HCT116 (cell line): ENCODE measurements at regions not wholly inside any gene's neighbourhood (a gene's known extent, or its start where the extent isn't known, plus 50 kb on each side); places are given as distances from the start of the nearest gene placed in this dataset.

Experiments used
- ATAC-seq: fragments of 200-7000 bp; cut with Tn5 transposase; 2 replicates; pipeline ENCODE4 v1.9.1; 2020; ENCODE audit warnings: mild to moderate bottlenecking, moderate library complexity
- BruUV-seq: library from RNA; stranded (reverse); fragments of 400-500 nt; replicated peaks from 2 replicates; lab custom pipeline; 2021; lab: Mats Ljungman, UMichigan
- CTCF ChIA-PET: fragments of 300-600 bp; sonication (Branson Sonifier 250); formaldehyde crosslinking; loops from one replicate; lab custom pipeline; 2021; ENCODE audit warnings: antibody characterized with exemption; lab: Charles Lee
- POLR2A ChIA-PET: fragments of 300-600, 350-600 bp; sonication (Branson Sonifier 250); formaldehyde crosslinking; loops from one replicate; lab custom pipeline; 2021; ENCODE audit warnings: antibody characterized with exemption; lab: Charles Lee
- RAD21 ChIA-PET, 2 experiments: fragments of 300-600 bp; sonication (Branson Sonifier 250); formaldehyde crosslinking; loops; one replicate each; lab custom pipeline; 2023; ENCODE audit warnings: low total read pairs in 2 of 2; ENCODE audit not compliant: uncharacterized antibody in 2 of 2, unreplicated experiment in 2 of 2, low non-redundant PET in 1 of 2; lab: Charles Lee
- DNase-seq: peaks from one replicate; pipeline ENCODE4 v3.0.0-alpha.2; 2010; ENCODE audit warnings: low read depth, low spot score
- H2AFZ ChIP-seq: fragments of 200-600 bp; shearing (Covaris generic), sonication (generic); 2 replicates; pipeline ENCODE4 v1.6.1; 2017; ENCODE audit warnings: low read depth, mixed run types, mixed read lengths, antibody characterized with exemption, low read length; ENCODE audit not compliant: poor library complexity, severe bottlenecking
- H3K27ac ChIP-seq: 2 replicates; pipeline ENCODE4 v1.5.1; 2012; ENCODE audit warnings: low read depth, low read length
- H3K27me3 ChIP-seq: fragments of 200-600 bp; sonication (generic); 2 replicates; pipeline ENCODE4 v1.6.1; 2016; ENCODE audit warnings: mixed run types, low read length, mixed read lengths; ENCODE audit not compliant: insufficient read depth
- H3K36me3 ChIP-seq, 2 experiments: fragments of 200-500 bp in 1 of 2; fragments of 200-600 bp in 1 of 2; sonication (Bioruptor generic) in 1 of 2; sonication (generic) in 1 of 2; 2 replicates each; pipeline versions ENCODE4 v1.5.1 to v1.6.1; 2014 to 2016; ENCODE audit warnings: low read length in 2 of 2, inconsistent platforms in 1 of 2, mixed read lengths in 1 of 2, mixed run types in 1 of 2; ENCODE audit not compliant: insufficient read depth in 2 of 2, control insufficient read depth in 1 of 2
- H3K4me1 ChIP-seq, 2 experiments: fragments of 200-600 bp in 1 of 2; sonication (generic) in 1 of 2; 2 replicates each; pipeline versions ENCODE4 v1.5.1 to v1.6.1; 2012 to 2017; ENCODE audit warnings: low read length in 2 of 2, inconsistent platforms in 1 of 2, mild to moderate bottlenecking in 1 of 2, mixed read lengths in 1 of 2, mixed run types in 1 of 2, moderate library complexity in 1 of 2; ENCODE audit not compliant: insufficient read depth in 2 of 2, control insufficient read depth in 1 of 2
- H3K4me2 ChIP-seq: fragments of 200-600 bp; sonication (generic); 2 replicates; pipeline ENCODE4 v1.6.1; 2017; ENCODE audit warnings: mixed run types, low read length, mixed read lengths
- H3K4me3 ChIP-seq, 2 experiments: fragments of 200-600 bp in 1 of 2; sonication (generic) in 1 of 2; replicated peaks in 1 of 2; 2 replicates each; pipeline ENCODE4 v1.5.1; 2011 to 2016; ENCODE audit warnings: low read length in 2 of 2, control low read depth in 1 of 2, low read depth in 1 of 2, mild to moderate bottlenecking in 1 of 2, mixed read lengths in 1 of 2, mixed run types in 1 of 2
- H3K79me2 ChIP-seq: fragments of 200-600 bp; sonication (generic); 2 replicates; pipeline ENCODE4 v1.6.1; 2017; ENCODE audit warnings: mild to moderate bottlenecking, mixed run types, low read length, moderate library complexity, mixed read lengths; ENCODE audit not compliant: insufficient read depth
- H3K9ac ChIP-seq: fragments of 200-600 bp; sonication (generic); 2 replicates; pipeline ENCODE4 v1.6.1; 2016; ENCODE audit warnings: low read length, mixed read lengths
- H3K9me2 ChIP-seq: fragments of 200-600 bp; sonication (generic), shearing (Covaris generic); 2 replicates; pipeline ENCODE4 v1.6.1; 2017; ENCODE audit warnings: mixed run types, mild to moderate bottlenecking, moderate library complexity; ENCODE audit not compliant: insufficient read depth
- H3K9me3 ChIP-seq, 2 experiments: fragments of 200-500 bp in 1 of 2; fragments of 200-600 bp in 1 of 2; sonication (Bioruptor generic) in 1 of 2; sonication (generic) in 1 of 2; 2 replicates each; pipeline ENCODE4 v1.6.1; 2014 to 2017; ENCODE audit warnings: low read length in 2 of 2, mixed read lengths in 2 of 2, inconsistent platforms in 1 of 2, low read depth in 1 of 2, mild to moderate bottlenecking in 1 of 2, mixed run types in 1 of 2, moderate library complexity in 1 of 2; ENCODE audit not compliant: control insufficient read depth in 1 of 2, insufficient read depth in 1 of 2
- H4K20me1 ChIP-seq: fragments of 200-600 bp; sonication (generic), shearing (Covaris generic); 2 replicates; pipeline ENCODE4 v1.6.1; 2017; ENCODE audit warnings: mixed run types, mild to moderate bottlenecking, moderate library complexity; ENCODE audit not compliant: insufficient read depth
- EGR1 ChIP-seq: IDR thresholded peaks from 2 replicates; pipeline ENCODE4 v1.6.1; 2012; ENCODE audit warnings: low read depth
- EZH2 ChIP-seq: fragments of 200-600 bp; sonication (generic); IDR thresholded peaks from 2 replicates; pipeline ENCODE4 v1.6.1; 2017; ENCODE audit warnings: antibody characterized with exemption, mixed run types
- EZH2phosphoT487 ChIP-seq: fragments of 200-600 bp; IDR thresholded peaks from 2 replicates; pipeline ENCODE4 v1.6.1; 2018; ENCODE audit warnings: antibody characterized with exemption, borderline replicate concordance
- FOSL1 ChIP-seq: IDR thresholded peaks from 2 replicates; pipeline ENCODE4 v1.6.1; 2012; ENCODE audit warnings: low read depth
- POLR2AphosphoS5 ChIP-seq: IDR thresholded peaks from 2 replicates; pipeline ENCODE4 v1.6.1; 2011; ENCODE audit warnings: mild to moderate bottlenecking, low read depth, low read length, moderate library complexity
- SP1 ChIP-seq: IDR thresholded peaks from 2 replicates; pipeline ENCODE4 v1.6.1; 2012; ENCODE audit warnings: low read depth
- SRF ChIP-seq: IDR thresholded peaks from 2 replicates; pipeline ENCODE4 v1.6.1; 2012; ENCODE audit warnings: low read depth
- TCF7L2 ChIP-seq: IDR thresholded peaks from 2 replicates; pipeline ENCODE4 v1.7.0; 2011; ENCODE audit warnings: borderline replicate concordance, inconsistent platforms; ENCODE audit not compliant: insufficient read depth, insufficient read length; ENCODE audit errors: extremely low read depth
- YY1 ChIP-seq: IDR thresholded peaks from 2 replicates; pipeline ENCODE4 v1.6.1; 2011; ENCODE audit warnings: low read length, low read depth, moderate library complexity, mild to moderate bottlenecking; ENCODE audit not compliant: insufficient replicate concordance; ENCODE audit errors: extremely low read depth
- ZBTB33 ChIP-seq: IDR thresholded peaks from 2 replicates; pipeline ENCODE4 v1.6.1; 2011; ENCODE audit warnings: mild to moderate bottlenecking, low read length, moderate library complexity; ENCODE audit not compliant: insufficient replicate concordance; ENCODE audit errors: extremely low read depth
- intact Hi-C: fragments of 100-400 bp; cut with micrococcal nuclease; formaldehyde crosslinking; loops from 2 replicates; pipeline ENCODE4 v1.10.0; 2022

DNA sequence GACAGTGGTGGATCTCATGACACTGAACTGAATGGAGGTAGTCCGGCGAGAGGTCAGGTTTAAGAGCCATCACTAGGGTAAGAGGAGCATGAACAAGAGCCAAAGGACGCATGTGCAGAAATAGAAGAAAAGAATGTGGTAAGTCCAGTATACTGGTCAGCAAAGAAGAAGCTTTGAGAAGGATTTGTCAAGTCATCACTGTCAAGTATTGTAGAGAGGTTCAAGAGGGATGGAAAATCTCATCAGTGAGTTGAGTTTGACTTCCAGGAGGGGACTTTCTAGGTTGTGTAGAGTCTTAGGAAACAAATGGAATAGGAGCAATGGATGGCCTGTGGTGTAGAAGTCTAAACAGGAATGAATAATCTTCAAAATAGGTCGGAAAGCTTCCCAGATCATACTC, 161.8 kb downstream of the BTBD3 start (continued):
- TF ChIP-seq ZBTB33, result no peak
- TF ChIP-seq FOSL1, result no peak
- no peak for TF ChIP-seq EGR1

- H3K27ac ChIP-seq, result no peak overlapping the region
- TF ChIP-seq EZH2phosphoT487 (no peak), SRF (no peak), POLR2AphosphoS5 (no peak), SP1 (no peak), YY1 (no peak), TCF7L2 (no peak), EZH2 (no peak)
- no peaks in the 10 kb centered on the region for H3K4me1 ChIP-seq
- H3K4me2 ChIP-seq, result no peak overlapping the region
- H4K20me1 ChIP-seq, result no peaks in the 10 kb centered on the region
- no peaks in the 10 kb centered on the region for H3K9me2 ChIP-seq
- DNase-seq, result no peak
- H2AFZ ChIP-seq, result no peak overlapping the region
- H3K4me3 ChIP-seq, result no peak overlapping the region
- intact Hi-C loops, result no loop called here
- no peaks in the 10 kb centered on the region for H3K79me2 ChIP-seq
- no peak for ATAC-seq
- no peaks in the 10 kb centered on the region for H3K27me3 ChIP-seq
- RAD21 ChIA-PET, result no interaction called here
- peaks cover 4% of the 10 kb centered on the region in 2 experiments; a peak in 2 of 4 replicates for H3K9me3 ChIP-seq
- no peaks in the 10 kb centered on the region for H3K36me3 ChIP-seq
- POLR2A ChIA-PET, result no interaction called here
- BruUV-seq, result no TSS peak
- H3K9ac ChIP-seq, result no peak overlapping the region
- CTCF ChIA-PET, result no interaction called here
Measured at GRCh38 chr20:12083269-12083668, 165.6 kb downstream of the BTBD3 start.
